Naive thymus-derived CD8-positive, alpha-beta T cell (primary cell): ENCODE measurements at regions not wholly inside any gene's neighbourhood (a gene's known extent, or its start where the extent isn't known, plus 50 kb on each side); places are given as distances from the start of the nearest gene placed in this dataset.

Experiments
- ATAC-seq, 2 donors: fragments of 150-1000 bp; cut with Tn5 transposase in 1 of 2; sonication (Bioruptor Pico), chemical (Tn5 transposase) in 1 of 2; 1 replicate in 1 of 2; 2 replicates in 1 of 2; pipeline ENCODE4 v1.10.0; 2021; ENCODE audit warnings: mild to moderate bottlenecking in 2 of 2, moderate library complexity in 2 of 2
- POLR2A ChIA-PET: fragments of 350-600 bp; sonication (Branson Sonifier 250); formaldehyde crosslinking; loops from one replicate; lab custom pipeline; 2021; ENCODE audit warnings: antibody characterized with exemption; lab: Charles Lee
- DNase-seq, 10 donors: peaks; one replicate each; pipeline versions ENCODE4 v3.0.0 to v3.0.0-alpha.2; 2020 to 2022
- H3K27ac Mint-ChIP-seq, 10 donors: one replicate each; pipeline ENCODE4 v1.8.0; 2020 to 2022; ENCODE audit warnings: mild to moderate bottlenecking in 10 of 10, mixed read lengths in 10 of 10, moderate library complexity in 4 of 10, inconsistent platforms in 1 of 10
- H3K27me3 Mint-ChIP-seq, 5 donors: one replicate each; pipeline ENCODE4 v1.8.0; 2021 to 2022; ENCODE audit warnings: mixed read lengths in 5 of 5
- H3K36me3 Mint-ChIP-seq, 3 donors: one replicate each; pipeline ENCODE4 v1.8.0; 2020 to 2022; ENCODE audit warnings: mixed read lengths in 3 of 3, mild to moderate bottlenecking in 2 of 3, inconsistent platforms in 1 of 3
- H3K4me1 Mint-ChIP-seq, 4 donors: one replicate each; pipeline ENCODE4 v1.8.0; 2021 to 2022; ENCODE audit warnings: mixed read lengths in 4 of 4
- H3K4me3 Mint-ChIP-seq, 10 donors: one replicate each; pipeline ENCODE4 v1.8.0; 2020 to 2022; ENCODE audit warnings: mild to moderate bottlenecking in 10 of 10, mixed read lengths in 10 of 10, moderate library complexity in 6 of 10, inconsistent platforms in 1 of 10
- H3K9me3 Mint-ChIP-seq, 9 donors: one replicate each; pipeline ENCODE4 v1.8.0; 2020 to 2022; ENCODE audit warnings: mixed read lengths in 9 of 9, mild to moderate bottlenecking in 3 of 9, inconsistent platforms in 1 of 9, moderate library complexity in 1 of 9

DNA sequence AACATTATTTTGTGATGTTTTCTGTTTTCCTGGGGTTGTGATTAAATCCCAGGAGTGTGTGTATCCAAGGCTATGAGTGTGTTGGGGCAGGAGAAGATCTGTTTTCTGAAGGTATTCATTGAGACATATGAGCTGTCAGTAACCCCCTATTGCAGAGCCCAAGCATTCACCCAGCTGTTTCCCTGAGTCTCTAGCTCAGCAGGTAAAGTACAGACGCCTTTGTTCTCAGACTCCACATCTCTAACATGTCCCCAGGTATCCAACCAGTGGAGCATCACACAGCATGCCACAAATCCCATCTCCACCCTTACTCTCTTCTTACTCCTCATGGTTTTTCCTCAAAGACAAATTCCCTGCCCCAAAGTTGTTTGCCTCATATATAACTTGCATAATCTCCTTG lies 213.6 kb downstream of the PCDH20 start:
- H3K36me3 Mint-ChIP-seq = no peaks in the 10 kb centered on the region
- no peak overlapping the region for H3K27ac Mint-ChIP-seq
- DNase-seq (no peak), ATAC-seq (no peak)
- POLR2A ChIA-PET = no interaction called here
- no peak overlapping the region for H3K4me3 Mint-ChIP-seq
- no peaks in the 10 kb centered on the region for H3K27me3 Mint-ChIP-seq
- H3K9me3 Mint-ChIP-seq = peaks cover 0 to 12% (median 0%) of the 10 kb centered on the region in 9 donors
- H3K4me1 Mint-ChIP-seq = no peaks in the 10 kb centered on the region

DNA sequence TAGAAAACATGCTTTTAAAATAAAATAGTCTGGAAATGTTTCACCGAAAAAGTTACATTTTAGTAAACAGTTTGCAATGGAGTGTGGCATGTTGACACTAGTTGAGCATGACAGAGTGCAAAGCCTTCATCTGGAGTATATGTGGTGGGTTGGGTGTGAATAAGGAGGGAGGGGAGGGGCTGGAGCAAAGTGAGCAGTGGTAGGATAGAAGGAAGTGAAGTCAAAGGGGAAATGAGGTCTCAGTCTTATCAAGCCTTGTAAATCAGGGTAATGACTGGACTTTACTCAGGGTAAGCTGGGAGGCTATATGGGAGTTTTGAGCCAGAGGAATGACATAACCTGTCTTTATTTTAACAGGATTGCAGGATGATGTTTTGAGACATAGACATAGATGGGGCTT lies 222.8 kb downstream of the PCDH20 start:
- POLR2A ChIA-PET = no interaction called here
- Mint-ChIP-seq H3K27ac (no peak overlapping the region), H3K36me3 (no peaks in the 10 kb centered on the region), H3K27me3 (peaks cover 0 to 3% (median 0%) of the 10 kb centered on the region in 5 donors), H3K4me3 (no peak overlapping the region), H3K9me3 (peaks cover 0 to 14% (median 6%) of the 10 kb centered on the region in 9 donors), H3K4me1 (no peaks in the 10 kb centered on the region)
- no peak for DNase-seq
- no peak for ATAC-seq

DNA sequence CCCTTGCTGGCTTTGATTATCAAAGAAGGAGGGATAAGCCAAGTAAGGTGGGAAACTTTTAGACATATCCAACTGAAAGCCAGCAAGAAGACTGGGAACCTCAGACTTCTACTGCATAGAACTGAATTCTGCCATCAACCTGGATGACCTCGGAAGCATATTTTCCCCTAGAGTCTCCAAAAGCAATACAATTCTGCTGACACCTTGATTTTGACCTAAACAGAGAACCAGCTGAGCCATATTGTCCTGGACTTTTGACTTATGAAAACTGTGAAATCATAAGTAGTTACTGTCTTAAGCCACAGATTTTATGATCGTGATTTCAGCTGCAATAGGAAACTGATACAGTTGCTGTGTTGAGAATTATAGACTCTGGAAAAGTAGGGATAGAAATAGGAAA lies 227.6 kb downstream of the PCDH20 start:
- H3K36me3 Mint-ChIP-seq = no peaks in the 10 kb centered on the region
- no peak overlapping the region for H3K4me3 Mint-ChIP-seq
- no peak for DNase-seq
- H3K9me3 Mint-ChIP-seq = peaks cover 0 to 14% (median 7%) of the 10 kb centered on the region in 9 donors
- POLR2A ChIA-PET = no interaction called here
- H3K27me3 Mint-ChIP-seq = peaks cover 0 to 3% (median 0%) of the 10 kb centered on the region in 5 donors
- H3K4me1 Mint-ChIP-seq = no peaks in the 10 kb centered on the region
- ATAC-seq = no peak
- no peak overlapping the region for H3K27ac Mint-ChIP-seq

DNA sequence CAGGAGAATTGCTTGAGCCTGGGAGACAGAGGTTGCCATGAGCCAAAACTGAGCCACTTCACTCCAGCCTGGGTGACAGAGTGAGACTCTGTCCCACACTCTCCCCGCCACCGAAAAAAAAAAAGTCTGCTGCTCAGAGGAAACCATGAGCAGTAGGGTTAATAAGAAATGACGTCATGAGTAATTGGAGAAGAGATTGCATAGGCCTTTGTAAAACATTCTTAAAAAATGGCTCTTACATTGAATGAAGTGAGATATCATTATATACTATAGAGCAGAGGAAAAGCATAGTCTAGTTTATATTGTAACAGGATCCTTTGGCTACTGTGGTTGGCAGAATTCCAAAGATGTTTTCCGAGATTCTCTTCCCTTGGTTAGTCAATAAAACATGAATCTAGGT lies 228.2 kb downstream of the PCDH20 start:
- H3K9me3 Mint-ChIP-seq = peaks cover 0 to 14% (median 7%) of the 10 kb centered on the region in 9 donors
- H3K27me3 Mint-ChIP-seq = peaks cover 0 to 3% (median 0%) of the 10 kb centered on the region in 5 donors
- H3K4me3 Mint-ChIP-seq = no peak overlapping the region
- H3K27ac Mint-ChIP-seq = no peak overlapping the region
- ATAC-seq (no peak), DNase-seq (no peak)
- H3K4me1 Mint-ChIP-seq = no peaks in the 10 kb centered on the region
- POLR2A ChIA-PET = no interaction called here
- H3K36me3 Mint-ChIP-seq = no peaks in the 10 kb centered on the region

DNA sequence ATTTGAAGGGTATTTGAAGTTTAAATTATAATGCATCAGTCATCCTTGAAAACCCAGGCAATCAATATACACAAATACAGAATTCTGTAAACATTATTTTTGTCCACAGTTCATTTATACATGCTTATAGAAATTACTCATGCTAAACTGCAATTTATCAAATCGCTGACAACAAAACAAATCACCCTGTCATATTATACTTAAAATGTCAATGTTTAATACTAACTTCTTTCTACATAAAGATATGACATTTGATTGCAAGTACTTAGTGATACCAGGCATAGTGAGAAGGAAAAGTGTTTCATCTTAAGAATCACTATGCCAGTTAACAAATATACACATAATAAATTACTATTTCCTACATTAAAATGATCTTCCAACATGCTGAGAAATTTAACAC lies 232.0 kb downstream of the PCDH20 start:
- peaks cover 0 to 3% (median 0%) of the 10 kb centered on the region in 5 donors for H3K27me3 Mint-ChIP-seq
- no peaks in the 10 kb centered on the region for H3K36me3 Mint-ChIP-seq
- no peak overlapping the region for H3K27ac Mint-ChIP-seq
- no peak overlapping the region for H3K4me3 Mint-ChIP-seq
- peaks cover 0 to 17% (median 7%) of the 10 kb centered on the region in 9 donors for H3K9me3 Mint-ChIP-seq
- POLR2A ChIA-PET = no interaction called here
- DNase-seq = no peak
- H3K4me1 Mint-ChIP-seq = no peaks in the 10 kb centered on the region
- no peak for ATAC-seq

DNA sequence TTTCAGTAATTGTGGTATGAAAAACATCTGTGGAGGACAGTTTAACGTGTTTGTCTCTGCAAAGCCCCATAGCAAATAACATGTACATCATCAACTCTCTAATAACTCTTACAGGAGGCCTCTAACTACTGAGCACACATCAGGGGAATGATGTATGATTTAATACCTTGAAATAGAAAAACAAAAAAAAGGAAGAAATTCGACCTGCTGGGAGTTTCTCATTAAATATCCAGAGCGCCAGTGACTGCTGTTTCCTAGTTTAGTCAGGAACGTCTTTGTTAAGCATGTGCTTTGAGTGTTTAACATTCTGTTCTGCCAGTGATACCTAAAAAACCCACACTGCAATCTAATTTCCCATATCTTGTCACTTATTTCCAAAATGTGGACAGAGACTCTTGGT lies 235.4 kb downstream of the PCDH20 start:
- no peaks in the 10 kb centered on the region for H3K27me3 Mint-ChIP-seq
- POLR2A ChIA-PET = no interaction called here
- no peak for DNase-seq
- ATAC-seq = no peak
- no peaks in the 10 kb centered on the region for H3K36me3 Mint-ChIP-seq
- H3K4me1 Mint-ChIP-seq = no peaks in the 10 kb centered on the region
- no peak overlapping the region for H3K27ac Mint-ChIP-seq
- H3K4me3 Mint-ChIP-seq = no peak overlapping the region
- peaks cover 0 to 5% (median 0%) of the 10 kb centered on the region in 9 donors for H3K9me3 Mint-ChIP-seq

DNA sequence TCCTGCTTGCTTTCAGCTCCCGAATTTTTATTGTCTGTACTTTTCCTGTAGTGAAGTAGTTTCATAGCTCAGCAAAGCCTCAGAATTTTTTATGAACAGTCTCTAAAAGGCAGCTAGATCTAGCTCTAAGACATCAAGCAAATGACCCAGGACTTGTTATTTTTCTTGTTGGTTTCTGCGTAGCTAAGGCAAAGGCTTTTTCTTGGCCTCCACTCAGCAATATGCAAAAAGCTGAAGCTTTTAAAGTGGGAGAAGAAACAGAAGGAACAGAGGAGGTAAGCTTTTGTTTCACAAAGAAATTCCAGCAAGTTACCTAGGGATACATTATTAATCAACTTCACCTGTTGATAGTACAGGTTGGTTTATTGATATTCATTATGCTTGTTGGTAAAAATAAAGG lies 235.9 kb downstream of the PCDH20 start:
- Mint-ChIP-seq H3K36me3 (no peaks in the 10 kb centered on the region), H3K27ac (no peak overlapping the region), H3K4me3 (no peak overlapping the region), H3K27me3 (no peaks in the 10 kb centered on the region), H3K9me3 (peaks cover 0 to 5% (median 0%) of the 10 kb centered on the region in 9 donors), H3K4me1 (no peaks in the 10 kb centered on the region)
- DNase-seq (no peak), ATAC-seq (no peak)
- POLR2A ChIA-PET = no interaction called here

DNA sequence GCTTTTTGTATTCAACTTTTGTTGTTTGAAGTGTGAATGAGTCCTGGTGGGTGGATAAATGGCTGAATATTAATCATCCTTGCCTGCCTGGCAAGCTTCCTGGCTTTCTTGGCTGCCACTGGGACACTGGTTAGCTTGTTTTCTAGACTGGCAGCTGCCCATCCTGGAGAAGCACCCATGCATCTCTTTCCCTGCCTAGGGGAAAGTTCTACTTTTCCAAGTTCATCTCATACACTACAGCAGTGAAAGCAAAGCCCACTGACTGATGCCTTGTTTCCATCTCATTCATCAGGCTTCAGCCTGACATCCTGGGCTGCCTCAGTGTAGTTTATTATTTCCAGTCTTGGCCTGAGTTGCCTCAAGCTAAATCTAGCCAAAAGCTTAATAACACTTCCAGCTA lies 244.8 kb downstream of the PCDH20 start:
- Mint-ChIP-seq H3K9me3 (peaks cover 0 to 6% (median 0%) of the 10 kb centered on the region in 9 donors), H3K4me3 (no peak overlapping the region), H3K27ac (no peak overlapping the region), H3K36me3 (no peaks in the 10 kb centered on the region), H3K4me1 (no peaks in the 10 kb centered on the region), H3K27me3 (no peaks in the 10 kb centered on the region)
- ATAC-seq = no peak
- POLR2A ChIA-PET = no interaction called here
- DNase-seq = no peak

DNA sequence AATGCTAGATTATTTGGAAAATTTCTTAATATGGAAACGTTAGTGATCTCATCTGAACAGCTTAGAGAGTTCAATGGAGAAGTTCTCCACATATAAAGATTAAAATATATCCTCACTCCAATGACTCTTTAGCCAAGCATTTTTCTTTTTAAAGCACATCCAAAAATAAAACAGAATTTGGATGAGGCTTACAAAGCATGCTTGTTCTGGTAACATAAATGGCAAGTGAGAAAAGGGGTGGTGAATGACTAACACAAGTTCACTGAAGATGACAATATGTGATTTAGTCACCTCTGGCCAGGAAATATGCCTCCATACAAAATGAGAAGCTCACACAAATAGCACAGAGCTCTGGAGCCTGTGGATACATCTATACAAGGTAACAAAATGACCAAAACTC lies 253.0 kb downstream of the PCDH20 start:
- Mint-ChIP-seq H3K9me3 (peaks cover 0 to 11% (median 3%) of the 10 kb centered on the region in 9 donors), H3K4me1 (no peaks in the 10 kb centered on the region), H3K27me3 (no peaks in the 10 kb centered on the region), H3K27ac (no peak overlapping the region), H3K4me3 (no peak overlapping the region), H3K36me3 (no peaks in the 10 kb centered on the region)
- DNase-seq (no peak), ATAC-seq (no peak)
- POLR2A ChIA-PET = no interaction called here

DNA sequence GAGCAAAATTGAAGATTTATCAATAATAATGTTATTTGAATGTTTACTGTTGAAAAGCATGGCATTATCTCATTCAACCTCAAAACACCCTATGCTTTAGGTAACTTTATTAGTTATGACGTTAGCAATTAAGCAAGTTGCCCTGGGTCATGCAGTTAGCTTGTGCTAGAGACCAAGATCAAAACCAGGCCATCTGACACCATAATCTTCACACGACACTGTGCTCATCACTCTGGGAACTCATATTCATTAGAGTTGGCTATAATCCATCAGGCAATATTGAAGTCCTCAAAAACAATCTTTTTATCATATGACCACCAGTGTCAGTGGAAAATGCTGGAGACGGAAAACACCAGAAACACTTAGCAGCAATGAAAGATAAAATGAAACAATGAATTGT lies 253.5 kb downstream of the PCDH20 start:
- H3K27ac Mint-ChIP-seq = no peak overlapping the region
- POLR2A ChIA-PET = no interaction called here
- peaks cover 0 to 11% (median 3%) of the 10 kb centered on the region in 9 donors for H3K9me3 Mint-ChIP-seq
- no peaks in the 10 kb centered on the region for H3K36me3 Mint-ChIP-seq
- no peaks in the 10 kb centered on the region for H3K4me1 Mint-ChIP-seq
- ATAC-seq = no peak
- no peak for DNase-seq
- no peak overlapping the region for H3K4me3 Mint-ChIP-seq
- no peaks in the 10 kb centered on the region for H3K27me3 Mint-ChIP-seq

DNA sequence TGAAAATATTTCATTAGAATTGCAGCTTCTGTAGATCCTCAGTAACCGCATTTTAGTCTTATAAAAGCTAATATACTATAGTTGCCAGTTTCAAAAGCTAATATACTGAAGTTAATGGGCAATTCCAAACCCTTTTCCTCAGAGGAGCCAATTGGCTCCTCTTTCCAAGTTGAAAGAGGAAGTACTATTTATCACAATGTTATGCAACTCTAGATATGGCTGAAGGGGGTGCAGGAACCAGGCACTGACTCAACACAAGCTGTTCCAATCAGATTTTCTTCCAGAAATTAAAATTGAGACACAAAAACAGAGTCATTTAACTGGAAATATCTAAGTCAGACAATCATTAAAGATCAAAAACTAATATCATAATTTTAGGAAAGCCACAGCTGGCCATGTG lies 258.9 kb downstream of the PCDH20 start:
- H3K4me1 Mint-ChIP-seq = no peaks in the 10 kb centered on the region

DNA sequence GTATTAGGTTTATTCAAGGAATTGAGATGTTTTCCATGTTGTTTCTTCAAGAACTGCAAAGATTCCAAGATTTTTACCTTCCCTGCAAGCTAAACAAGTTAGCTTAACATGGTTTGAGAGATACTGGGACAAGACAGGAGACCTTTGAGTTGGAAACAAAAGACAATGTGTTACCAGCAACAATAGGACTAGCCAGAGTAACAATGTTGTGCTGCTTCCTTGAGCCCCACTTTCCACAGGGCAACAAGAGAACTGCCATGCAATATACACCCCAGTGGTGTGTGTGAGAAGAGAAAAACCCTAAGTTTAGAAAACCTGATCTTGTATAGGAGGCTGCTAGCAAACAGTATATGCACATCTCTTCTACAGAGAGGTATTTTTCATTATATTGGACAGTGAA lies 264.6 kb downstream of the PCDH20 start:
- ATAC-seq (no peak), DNase-seq (no peak)
- POLR2A ChIA-PET = no interaction called here
- Mint-ChIP-seq H3K4me1 (no peaks in the 10 kb centered on the region), H3K4me3 (no peak overlapping the region), H3K9me3 (peaks cover 0 to 15% (median 3%) of the 10 kb centered on the region in 9 donors), H3K27me3 (no peaks in the 10 kb centered on the region), H3K36me3 (no peaks in the 10 kb centered on the region), H3K27ac (no peak overlapping the region)

More for the DNA sequence above, 258.9 kb downstream of the PCDH20 start:
- peaks cover 0 to 20% (median 4%) of the 10 kb centered on the region in 9 donors for H3K9me3 Mint-ChIP-seq
- DNase-seq = no peak
- POLR2A ChIA-PET = no interaction called here
- no peak overlapping the region for H3K4me3 Mint-ChIP-seq
- no peak overlapping the region for H3K27ac Mint-ChIP-seq
- H3K27me3 Mint-ChIP-seq = no peaks in the 10 kb centered on the region
- no peaks in the 10 kb centered on the region for H3K36me3 Mint-ChIP-seq
- ATAC-seq = no peak

DNA sequence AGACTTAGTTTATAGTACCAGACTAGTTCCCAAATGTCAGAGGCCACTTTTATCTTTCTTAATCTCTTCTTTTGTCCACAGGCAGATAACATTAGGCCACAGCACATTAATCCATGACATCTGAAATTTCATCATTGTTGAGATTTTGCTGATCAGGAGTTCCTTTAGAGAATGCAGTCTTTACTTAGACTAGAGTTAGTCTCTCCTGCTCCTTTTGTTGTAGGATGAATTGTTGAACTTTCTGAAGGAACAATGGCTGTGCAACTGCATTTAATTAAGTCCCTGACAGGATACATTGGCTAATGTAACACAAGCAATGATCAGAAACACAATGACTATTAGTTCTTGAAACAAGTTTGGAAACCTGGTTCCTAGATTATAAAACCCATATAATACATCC lies 266.3 kb downstream of the PCDH20 start:
- no peaks in the 10 kb centered on the region for H3K27me3 Mint-ChIP-seq
- no peak overlapping the region for H3K4me3 Mint-ChIP-seq
- H3K9me3 Mint-ChIP-seq = peaks cover 0 to 25% (median 4%) of the 10 kb centered on the region in 9 donors
- ATAC-seq (no peak), DNase-seq (no peak)
- no peaks in the 10 kb centered on the region for H3K4me1 Mint-ChIP-seq
- no peak overlapping the region for H3K27ac Mint-ChIP-seq
- POLR2A ChIA-PET = no interaction called here
- no peaks in the 10 kb centered on the region for H3K36me3 Mint-ChIP-seq

DNA sequence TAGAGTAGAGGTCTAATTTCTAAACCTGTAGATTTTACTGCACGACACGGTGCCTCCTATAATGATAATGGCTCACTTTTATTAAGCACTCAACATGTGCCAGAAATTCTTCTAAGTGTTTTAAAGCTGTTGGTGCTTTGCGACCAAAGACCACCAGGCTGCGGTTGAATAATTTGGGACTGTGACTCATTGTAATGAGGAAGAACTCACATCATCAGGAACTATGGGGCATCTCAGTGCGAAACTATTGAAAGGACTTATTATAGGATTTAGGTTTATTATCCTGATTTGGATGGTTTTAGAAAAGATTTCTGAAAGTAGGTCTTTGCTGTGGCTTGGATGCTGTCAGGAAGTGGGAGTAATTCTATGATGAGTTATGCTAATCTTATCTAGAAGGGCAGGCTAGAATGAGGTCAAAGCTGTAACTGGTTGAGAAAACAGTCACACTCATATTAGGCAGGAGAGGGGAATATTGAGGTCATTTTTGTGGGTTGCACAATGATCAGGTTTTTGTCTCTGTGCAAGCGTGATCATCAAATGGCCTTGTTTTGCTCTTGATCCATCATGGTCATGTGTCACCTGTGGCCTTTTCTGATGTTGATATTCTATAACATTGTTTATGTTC lies 266.8 kb downstream of the PCDH20 start:
- no peak overlapping the region for H3K27ac Mint-ChIP-seq
- H3K36me3 Mint-ChIP-seq = no peaks in the 10 kb centered on the region
- H3K9me3 Mint-ChIP-seq = peaks cover 0 to 27% (median 4%) of the 10 kb centered on the region in 9 donors
- POLR2A ChIA-PET = no interaction called here
- no peaks in the 10 kb centered on the region for H3K27me3 Mint-ChIP-seq
- no peaks in the 10 kb centered on the region for H3K4me1 Mint-ChIP-seq
- DNase-seq = no peak
- ATAC-seq = no peak
- H3K4me3 Mint-ChIP-seq = no peak overlapping the region
